Ovary (tissue), 3 donors: ENCODE measurements at regions not wholly inside any gene's neighbourhood (a gene's known extent, or its start where the extent isn't known, plus 50 kb on each side); places are given as distances from the start of the nearest gene placed in this dataset.

Experiments
- CTCF ChIP-seq, 3 donors: fragments of 450-650 bp in 2 of 3; fragments of 200-600 bp in 1 of 3; IDR thresholded peaks; one replicate each; pipeline versions ENCODE4 v1.5.1 to v1.8.0; 2016 to 2022; ENCODE audit warnings: antibody characterized with exemption in 3 of 3, mild to moderate bottlenecking in 1 of 3
- EP300 ChIP-seq: sonication (generic); formaldehyde crosslinking; IDR thresholded peaks from one replicate; pipeline ENCODE4 v1.6.1; 2017; ENCODE audit warnings: antibody characterized with exemption
- POLR2A ChIP-seq: fragments of 450-650 bp; IDR thresholded peaks from one replicate; pipeline ENCODE4 v1.6.1; 2017; ENCODE audit warnings: antibody characterized with exemption, mild to moderate bottlenecking, moderate library complexity
- donor health status: DM: no; HTN: no; CAD: no.

- no peak for TF ChIP-seq CTCF (IDR thresholded peaks at IDR 0.05)
- no peak for TF ChIP-seq POLR2A
- TF ChIP-seq EP300 = no peak
Measured at GRCh38 chr5:111960476-111961215, 203.7 kb upstream of the NREP start.
